ENCODE measurements at regions not wholly inside any gene's neighbourhood (a gene's known extent, or its start where the extent isn't known, plus 50 kb on each side); places are given as distances from the start of the nearest gene placed in this dataset.

GRCh38 chr2:16321872-16322271, 343.8 kb downstream of the CYRIA start:
- Histone ChIP-seq H3K4me1 (ENCODE audit: insufficient read depth, low read length) (peaks cover 39% of the 10 kb centered on the region), H3K36me3 (ENCODE audit: insufficient read depth, low read length) (no peaks in the 10 kb centered on the region), H3K27me3 (ENCODE audit: insufficient read depth, low read length) (no peaks in the 10 kb centered on the region), H2AFZ (ENCODE audit: low read depth, low read length) (no peak overlapping the region), H3K9me3 (ENCODE audit: low read length) (no peaks in the 10 kb centered on the region), H3K4me3 (ENCODE audit: low read length) (no peak overlapping the region)

GRCh38 chr2:16321256-16321655, 344.4 kb downstream of the CYRIA start:
- Histone ChIP-seq H3K4me3 (ENCODE audit: low read length) (no peak overlapping the region), H2AFZ (ENCODE audit: low read depth, low read length) (no peak overlapping the region), H3K9me3 (ENCODE audit: low read length) (no peaks in the 10 kb centered on the region), H3K4me1 (ENCODE audit: insufficient read depth, low read length) (peaks cover 37% of the 10 kb centered on the region), H3K27me3 (ENCODE audit: insufficient read depth, low read length) (no peaks in the 10 kb centered on the region), H3K36me3 (ENCODE audit: insufficient read depth, low read length) (no peaks in the 10 kb centered on the region)

GRCh38 chr2:16320716-16321115, 344.9 kb downstream of the CYRIA start:
- Histone ChIP-seq H2AFZ (ENCODE audit: low read depth, low read length) (no peak overlapping the region), H3K9me3 (ENCODE audit: low read length) (no peaks in the 10 kb centered on the region), H3K27me3 (ENCODE audit: insufficient read depth, low read length) (no peaks in the 10 kb centered on the region), H3K4me3 (ENCODE audit: low read length) (no peak overlapping the region), H3K36me3 (ENCODE audit: insufficient read depth, low read length) (no peaks in the 10 kb centered on the region), H3K4me1 (ENCODE audit: insufficient read depth, low read length) (peaks cover 34% of the 10 kb centered on the region)

- no peaks in the 10 kb centered on the region for H3K9me3 ChIP-seq (ENCODE audit: low read length)
- H2AFZ ChIP-seq (ENCODE audit: low read depth, low read length), result no peak overlapping the region
- H3K36me3 ChIP-seq (ENCODE audit: insufficient read depth, low read length), result no peaks in the 10 kb centered on the region
- H3K27me3 ChIP-seq (ENCODE audit: insufficient read depth, low read length), result no peaks in the 10 kb centered on the region
- no peak overlapping the region for H3K4me3 ChIP-seq (ENCODE audit: low read length)
- peaks cover 26% of the 10 kb centered on the region for H3K4me1 ChIP-seq (ENCODE audit: insufficient read depth, low read length)
Measured at GRCh38 chr2:16319551-16320121, 346.0 kb downstream of the CYRIA start.

GRCh38 chr2:16318474-16319195, 347.0 kb downstream of the CYRIA start:
- Histone ChIP-seq H3K9me3 (ENCODE audit: low read length) (no peaks in the 10 kb centered on the region), H3K4me3 (ENCODE audit: low read length) (no peak overlapping the region), H3K36me3 (ENCODE audit: insufficient read depth, low read length) (no peaks in the 10 kb centered on the region), H3K27me3 (ENCODE audit: insufficient read depth, low read length) (no peaks in the 10 kb centered on the region), H2AFZ (ENCODE audit: low read depth, low read length) (no peak overlapping the region), H3K4me1 (ENCODE audit: insufficient read depth, low read length) (peaks cover 26% of the 10 kb centered on the region)

- Histone ChIP-seq H3K9me3 (ENCODE audit: low read length) (no peaks in the 10 kb centered on the region), H2AFZ (ENCODE audit: low read depth, low read length) (no peak overlapping the region), H3K27me3 (ENCODE audit: insufficient read depth, low read length) (no peaks in the 10 kb centered on the region), H3K4me3 (ENCODE audit: low read length) (no peak overlapping the region), H3K4me1 (ENCODE audit: insufficient read depth, low read length) (peaks cover 26% of the 10 kb centered on the region), H3K36me3 (ENCODE audit: insufficient read depth, low read length) (no peaks in the 10 kb centered on the region)
Measured at GRCh38 chr2:16318051-16318450, 347.6 kb downstream of the CYRIA start.

- no peaks in the 10 kb centered on the region for H3K9me3 ChIP-seq (ENCODE audit: low read length)
- no peaks in the 10 kb centered on the region for H3K36me3 ChIP-seq (ENCODE audit: insufficient read depth, low read length)
- H3K4me1 ChIP-seq (ENCODE audit: insufficient read depth, low read length), result peaks cover 26% of the 10 kb centered on the region
- no peak overlapping the region for H3K4me3 ChIP-seq (ENCODE audit: low read length)
- no peaks in the 10 kb centered on the region for H3K27me3 ChIP-seq (ENCODE audit: insufficient read depth, low read length)
- H2AFZ ChIP-seq (ENCODE audit: low read depth, low read length), result no peak overlapping the region
Measured at GRCh38 chr2:16317211-16317830, 348.3 kb downstream of the CYRIA start.

GRCh38 chr2:16316456-16317210, 349.0 kb downstream of the CYRIA start:
- Histone ChIP-seq H3K36me3 (ENCODE audit: insufficient read depth, low read length) (no peaks in the 10 kb centered on the region), H2AFZ (ENCODE audit: low read depth, low read length) (no peak overlapping the region), H3K4me3 (ENCODE audit: low read length) (no peak overlapping the region), H3K9me3 (ENCODE audit: low read length) (no peaks in the 10 kb centered on the region), H3K4me1 (ENCODE audit: insufficient read depth, low read length) (peaks cover 26% of the 10 kb centered on the region), H3K27me3 (ENCODE audit: insufficient read depth, low read length) (no peaks in the 10 kb centered on the region)

GRCh38 chr2:16315908-16316307, 349.7 kb downstream of the CYRIA start:
- Histone ChIP-seq H3K36me3 (ENCODE audit: insufficient read depth, low read length) (no peaks in the 10 kb centered on the region), H2AFZ (ENCODE audit: low read depth, low read length) (no peak overlapping the region), H3K27me3 (ENCODE audit: insufficient read depth, low read length) (no peaks in the 10 kb centered on the region), H3K4me3 (ENCODE audit: low read length) (no peak overlapping the region), H3K4me1 (ENCODE audit: insufficient read depth, low read length) (peaks cover 23% of the 10 kb centered on the region), H3K9me3 (ENCODE audit: low read length) (no peaks in the 10 kb centered on the region)

GRCh38 chr2:16315458-16315835, 350.2 kb downstream of the CYRIA start:
- H3K9me3 ChIP-seq (ENCODE audit: low read length), result no peaks in the 10 kb centered on the region

GRCh38 chr2:16314691-16315457, 350.8 kb downstream of the CYRIA start:
- Histone ChIP-seq H3K4me3 (ENCODE audit: low read length) (no peak overlapping the region), H3K27me3 (ENCODE audit: insufficient read depth, low read length) (no peaks in the 10 kb centered on the region), H3K4me1 (ENCODE audit: insufficient read depth, low read length) (peaks cover 17% of the 10 kb centered on the region), H3K36me3 (ENCODE audit: insufficient read depth, low read length) (no peaks in the 10 kb centered on the region), H3K9me3 (ENCODE audit: low read length) (no peaks in the 10 kb centered on the region), H2AFZ (ENCODE audit: low read depth, low read length) (no peak overlapping the region)

More at GRCh38 chr2:16315458-16315835, 350.2 kb downstream of the CYRIA start:
- Histone ChIP-seq H3K4me3 (ENCODE audit: low read length) (no peak overlapping the region), H3K4me1 (ENCODE audit: insufficient read depth, low read length) (peaks cover 19% of the 10 kb centered on the region), H3K36me3 (ENCODE audit: insufficient read depth, low read length) (no peaks in the 10 kb centered on the region), H3K27me3 (ENCODE audit: insufficient read depth, low read length) (no peaks in the 10 kb centered on the region), H2AFZ (ENCODE audit: low read depth, low read length) (no peak overlapping the region)

GRCh38 chr2:16314001-16314400, 351.6 kb downstream of the CYRIA start:
- Histone ChIP-seq H2AFZ (ENCODE audit: low read depth, low read length) (no peak overlapping the region), H3K4me1 (ENCODE audit: insufficient read depth, low read length) (peaks cover 10% of the 10 kb centered on the region), H3K9me3 (ENCODE audit: low read length) (no peaks in the 10 kb centered on the region), H3K36me3 (ENCODE audit: insufficient read depth, low read length) (no peaks in the 10 kb centered on the region), H3K4me3 (ENCODE audit: low read length) (no peak overlapping the region), H3K27me3 (ENCODE audit: insufficient read depth, low read length) (no peaks in the 10 kb centered on the region)

Data from neuron (in vitro differentiated cells).